PC-3 (cell line): ENCODE measurements at regions not wholly inside any gene's neighbourhood (a gene's known extent, or its start where the extent isn't known, plus 50 kb on each side); places are given as distances from the start of the nearest gene placed in this dataset.

ENCODE experiments used
- ATAC-seq: fragments of 200-7000 bp; cut with Tn5 transposase; 2 replicates; pipeline ENCODE4 v1.9.1; 2020; ENCODE audit warnings: mild to moderate bottlenecking, moderate library complexity
- BruUV-seq: library from RNA; stranded (reverse); fragments of 400-500 nt; replicated peaks from 2 replicates; lab custom pipeline; 2021; lab: Mats Ljungman, UMichigan
- CTCF ChIA-PET: fragments of 300-600 bp; sonication (Branson Sonifier 250); formaldehyde crosslinking; loops from one replicate; lab custom pipeline; 2022; ENCODE audit warnings: antibody characterized with exemption; lab: Charles Lee
- POLR2A ChIA-PET: fragments of 300-600 bp; sonication (Branson Sonifier 250); formaldehyde crosslinking; loops from one replicate; lab custom pipeline; 2022; ENCODE audit warnings: antibody characterized with exemption; ENCODE audit not compliant: unreplicated experiment; lab: Charles Lee
- DNase-seq: peaks from one replicate; pipeline ENCODE4 v3.0.0-alpha.2; 2015
- H2AFZ ChIP-seq: fragments of 300-600 bp; sonication (generic); 2 replicates; pipeline ENCODE4 v1.6.0; 2016; ENCODE audit warnings: antibody characterized with exemption, low read length
- H3F3A ChIP-seq: fragments of 300-600 bp; sonication (generic); one replicate; pipeline ENCODE4 v1.6.0; 2017; ENCODE audit warnings: antibody characterized with exemption, low read length, control low read depth, mild to moderate bottlenecking; ENCODE audit not compliant: unreplicated experiment
- H3K27ac ChIP-seq: fragments of 300-600 bp; sonication (generic); 2 replicates; pipeline ENCODE4 v1.5.1; 2016; ENCODE audit warnings: mild to moderate bottlenecking, low read length
- H3K27me3 ChIP-seq: fragments of 300-600 bp; sonication (generic); 2 replicates; pipeline ENCODE4 v1.6.1; 2016; ENCODE audit warnings: low read length, mixed read lengths
- H3K36me3 ChIP-seq: fragments of 300-600 bp; sonication (generic); 2 replicates; pipeline ENCODE4 v1.6.1; 2016; ENCODE audit warnings: low read depth, mixed run types, low read length, mixed read lengths
- H3K4me1 ChIP-seq: fragments of 300-600 bp; sonication (generic); 2 replicates; pipeline ENCODE4 v1.5.1; 2016; ENCODE audit warnings: low read length; ENCODE audit not compliant: insufficient read depth
- H3K4me2 ChIP-seq: fragments of 300-600 bp; sonication (generic); 2 replicates; pipeline ENCODE4 v1.6.0; 2016; ENCODE audit warnings: low read length
- H3K4me3 ChIP-seq: fragments of 300-600 bp; sonication (generic); 2 replicates; pipeline ENCODE4 v1.5.1; 2016; ENCODE audit warnings: mild to moderate bottlenecking, low read length, mixed read lengths
- H3K79me2 ChIP-seq: fragments of 300-600 bp; sonication (generic); 2 replicates; pipeline ENCODE4 v1.6.1; 2017; ENCODE audit warnings: low read length, mixed read lengths
- H3K9ac ChIP-seq: fragments of 300-600 bp; sonication (generic); 2 replicates; pipeline ENCODE4 v1.6.0; 2016; ENCODE audit warnings: mild to moderate bottlenecking, low read length
- H3K9me2 ChIP-seq: fragments of 300-600 bp; sonication (generic); replicated peaks from 2 replicates; pipeline ENCODE4 v1.6.1; 2016; ENCODE audit warnings: mixed run types, low read length, mixed read lengths
- H3K9me3 ChIP-seq: fragments of 300-600 bp; sonication (generic); 2 replicates; pipeline ENCODE4 v1.6.1; 2016; ENCODE audit warnings: low read length, mixed read lengths
- H4K20me1 ChIP-seq: fragments of 300-600 bp; sonication (generic); 2 replicates; pipeline ENCODE4 v1.6.1; 2016; ENCODE audit warnings: low read length, mixed read lengths
- EZH2 ChIP-seq: fragments of 300-600 bp; sonication (generic); IDR thresholded peaks from one replicate; pipeline ENCODE4 v1.6.1; 2017; ENCODE audit warnings: antibody characterized with exemption, mild to moderate bottlenecking, low read length; ENCODE audit not compliant: unreplicated experiment
- EZH2phosphoT487 ChIP-seq: fragments of 300-600 bp; sonication (generic); IDR thresholded peaks from 2 replicates; pipeline ENCODE4 v1.6.1; 2018; ENCODE audit warnings: mild to moderate bottlenecking, antibody characterized with exemption, low read length, borderline replicate concordance
- intact Hi-C: fragments of 100-400 bp; cut with micrococcal nuclease; formaldehyde crosslinking; loops from 2 replicates; pipeline ENCODE4 v1.9.0; 2023
- TF ChIP-seq, protein P1 (sequence below): fragments of 300-600 bp; sonication (generic); conservative IDR thresholded peaks from 2 replicates; pipeline ENCODE4 v1.5.1; 2017; ENCODE audit warnings: antibody characterized with exemption, low read depth, mild to moderate bottlenecking, low read length

DNA sequence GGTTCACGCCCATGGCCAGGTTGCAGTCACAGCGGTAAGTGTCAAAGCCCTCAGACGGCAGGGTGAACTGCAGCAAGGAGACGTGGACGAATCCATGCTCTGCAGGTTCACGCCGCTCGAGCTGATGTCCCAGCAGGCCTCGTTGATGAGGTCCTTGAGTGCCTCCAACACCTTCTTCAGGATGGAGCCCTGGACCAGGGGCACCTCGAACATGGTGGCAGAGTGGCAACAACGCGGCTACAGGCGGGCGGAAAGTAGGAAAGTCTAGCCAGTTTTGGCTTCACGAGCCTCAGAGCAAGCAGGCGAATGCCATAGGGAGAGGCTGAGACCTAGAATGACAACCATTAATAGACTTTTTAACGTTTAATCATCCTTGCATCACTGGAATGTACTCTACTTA, 485.9 kb downstream of the ZNF674 start:
- Histone ChIP-seq H2AFZ (no peak overlapping the region), H3K9me2 (no peaks in the 10 kb centered on the region), H3K79me2 (no peaks in the 10 kb centered on the region), H3K4me1 (no peaks in the 10 kb centered on the region), H3K27me3 (no peaks in the 10 kb centered on the region), H3K9me3 (no peaks in the 10 kb centered on the region), H4K20me1 (no peaks in the 10 kb centered on the region), H3K4me2 (no peak overlapping the region), H3K27ac (no peak overlapping the region), H3F3A (no peaks in the 10 kb centered on the region), H3K9ac (no peak overlapping the region), H3K4me3 (no peak overlapping the region), H3K36me3 (no peaks in the 10 kb centered on the region)
- DNase-seq (no peak), ATAC-seq (no peak)
- POLR2A ChIA-PET: no interaction called here
- intact Hi-C loops: no loop called here
- BruUV-seq: no TSS peak
- TF ChIP-seq EZH2: no peak
- TF ChIP-seq, protein P1, sequence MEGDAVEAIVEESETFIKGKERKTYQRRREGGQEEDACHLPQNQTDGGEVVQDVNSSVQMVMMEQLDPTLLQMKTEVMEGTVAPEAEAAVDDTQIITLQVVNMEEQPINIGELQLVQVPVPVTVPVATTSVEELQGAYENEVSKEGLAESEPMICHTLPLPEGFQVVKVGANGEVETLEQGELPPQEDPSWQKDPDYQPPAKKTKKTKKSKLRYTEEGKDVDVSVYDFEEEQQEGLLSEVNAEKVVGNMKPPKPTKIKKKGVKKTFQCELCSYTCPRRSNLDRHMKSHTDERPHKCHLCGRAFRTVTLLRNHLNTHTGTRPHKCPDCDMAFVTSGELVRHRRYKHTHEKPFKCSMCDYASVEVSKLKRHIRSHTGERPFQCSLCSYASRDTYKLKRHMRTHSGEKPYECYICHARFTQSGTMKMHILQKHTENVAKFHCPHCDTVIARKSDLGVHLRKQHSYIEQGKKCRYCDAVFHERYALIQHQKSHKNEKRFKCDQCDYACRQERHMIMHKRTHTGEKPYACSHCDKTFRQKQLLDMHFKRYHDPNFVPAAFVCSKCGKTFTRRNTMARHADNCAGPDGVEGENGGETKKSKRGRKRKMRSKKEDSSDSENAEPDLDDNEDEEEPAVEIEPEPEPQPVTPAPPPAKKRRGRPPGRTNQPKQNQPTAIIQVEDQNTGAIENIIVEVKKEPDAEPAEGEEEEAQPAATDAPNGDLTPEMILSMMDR: no peak
- TF ChIP-seq EZH2phosphoT487: no peak
- CTCF ChIA-PET: no interaction called here

DNA sequence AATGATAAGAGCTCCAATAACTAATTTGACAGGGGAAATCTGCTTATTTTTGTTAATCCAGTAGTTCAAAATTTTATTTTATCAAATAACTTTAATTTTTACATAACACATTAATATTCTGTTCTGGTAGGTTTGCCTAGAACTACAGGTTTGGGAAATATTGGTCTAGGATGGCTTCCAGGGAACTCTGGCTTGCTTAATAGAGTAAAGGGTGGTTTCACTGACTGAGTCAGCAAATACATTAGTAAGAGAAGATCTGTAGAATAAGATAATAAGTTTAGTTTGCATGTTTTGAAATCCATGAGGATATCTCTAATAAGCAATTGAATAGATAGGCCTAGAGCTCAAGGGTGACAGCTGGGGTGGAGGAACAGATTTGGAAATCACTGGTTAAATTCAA, 500.7 kb downstream of the ZNF674 start:
- no peaks in the 10 kb centered on the region for H3K27me3 ChIP-seq
- CTCF ChIA-PET: no interaction called here
- DNase-seq: peak; percentile 61

DNA sequence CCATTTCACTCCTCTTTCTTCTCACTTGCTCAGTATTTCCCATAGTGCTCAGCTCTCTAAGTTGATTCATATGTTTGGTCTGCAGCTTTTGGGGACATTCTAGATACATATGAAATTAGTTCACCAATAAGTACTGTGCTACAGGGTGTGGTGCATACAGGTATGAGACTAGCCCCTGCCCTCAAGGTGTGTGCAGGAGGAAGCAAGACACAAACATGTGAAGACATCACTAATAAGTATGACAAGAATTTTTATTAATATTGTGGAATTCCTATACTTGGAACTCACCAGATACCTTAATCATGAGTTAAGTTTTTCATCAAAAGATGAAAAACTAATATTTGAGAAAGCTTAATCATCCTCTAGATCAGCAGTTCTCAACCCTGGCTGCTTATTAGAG, 505.2 kb downstream of the ZNF674 start:
- no peaks in the 10 kb centered on the region for H3K79me2 ChIP-seq
- H4K20me1 ChIP-seq: no peaks in the 10 kb centered on the region
- ChIA-PET POLR2A (no interaction called here), CTCF (no interaction called here)
- TF ChIP-seq, protein P1: no peak
- TF ChIP-seq EZH2phosphoT487 (no peak), EZH2 (no peak)
- intact Hi-C loops: loop anchor here (10.0 kb wide), 1 partner anchor 195 kb away; no protein-coding TSS in a partner anchor
- no peaks in the 10 kb centered on the region for H3K27me3 ChIP-seq
- H3K9me3 ChIP-seq: peaks cover 8% of the 10 kb centered on the region; the same call in 1 of the 2 replicates
- H3K9ac ChIP-seq: no peak overlapping the region
- BruUV-seq: no TSS peak
- no peak overlapping the region for H3K27ac ChIP-seq
- DNase-seq: peak; percentile 52
- no peaks in the 10 kb centered on the region for H3K9me2 ChIP-seq
- peak; percentile 53 for ATAC-seq
- no peaks in the 10 kb centered on the region for H3F3A ChIP-seq
- H2AFZ ChIP-seq: no peak overlapping the region
- H3K4me2 ChIP-seq: no peak overlapping the region
- H3K4me3 ChIP-seq: no peak overlapping the region
- H3K36me3 ChIP-seq: no peaks in the 10 kb centered on the region
- H3K4me1 ChIP-seq: peaks cover 17% of the 10 kb centered on the region

More for the DNA sequence above, 500.7 kb downstream of the ZNF674 start:
- peak overlapping the region; percentile 90 for H3K27ac ChIP-seq
- peak overlapping the region; percentile 65 for H3K9ac ChIP-seq
- no peaks in the 10 kb centered on the region for H3F3A ChIP-seq
- H3K9me3 ChIP-seq: peaks cover 11% of the 10 kb centered on the region; the same call in 1 of the 2 replicates
- H3K4me1 ChIP-seq: peaks cover 17% of the 10 kb centered on the region
- TF ChIP-seq EZH2: no peak
- TF ChIP-seq, protein P1: no peak
- TF ChIP-seq EZH2phosphoT487: no peak
- no TSS peak for BruUV-seq
- H4K20me1 ChIP-seq: no peaks in the 10 kb centered on the region
- H3K36me3 ChIP-seq: no peaks in the 10 kb centered on the region
- intact Hi-C loops: loop anchor here (10.0 kb wide), 1 partner anchor 200 kb away; no protein-coding TSS in a partner anchor
- no peaks in the 10 kb centered on the region for H3K9me2 ChIP-seq
- peak; percentile 55 for ATAC-seq
- peak overlapping the region; percentile 19; the same call in 1 of the 2 replicates for H3K4me2 ChIP-seq
- no peaks in the 10 kb centered on the region for H3K79me2 ChIP-seq
- no peak overlapping the region for H2AFZ ChIP-seq
- POLR2A ChIA-PET: no interaction called here
- no peak overlapping the region for H3K4me3 ChIP-seq
